ENCODE measurements at regions not wholly inside any gene's neighbourhood (a gene's known extent, or its start where the extent isn't known, plus 50 kb on each side); places are given as distances from the start of the nearest gene placed in this dataset.
A peak's percentile ranks its signal among the peaks of the same experiment; 100 is the strongest.

GRCh38 chr12:88756153-88756552 lies 175.9 kb upstream of the KITLG start (continued):
- TF ChIP-seq CTCF (IDR thresholded peaks at IDR 0.05) (no peak), TFCP2L1 (CRISPR knock-in tag; IDR thresholded peaks at IDR 0.05) (no peak)

DNA sequence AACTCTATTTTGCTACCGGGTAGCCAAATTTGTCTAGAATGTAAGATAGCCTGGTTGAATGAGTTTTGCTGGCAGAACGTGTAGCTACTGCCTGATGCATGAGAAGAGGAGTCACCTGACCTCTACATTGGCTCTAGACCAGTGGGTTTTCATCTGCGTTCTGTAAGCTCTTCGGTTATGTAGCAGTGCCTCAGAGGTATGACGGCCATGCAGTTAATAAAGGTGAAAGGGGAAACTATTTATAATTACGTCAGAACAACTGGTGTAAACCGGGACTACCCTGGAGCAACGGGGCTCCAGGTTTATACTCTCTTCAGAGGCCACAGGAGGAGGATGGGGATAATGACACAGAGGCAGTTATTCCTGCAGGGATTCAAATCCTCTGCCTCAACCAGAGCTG lies 173.4 kb upstream of the KITLG start:
- CTCF ChIA-PET = no interaction called here
- POLR2A ChIA-PET = no interaction called here
- DNase-seq (ENCODE audit: low read depth in 1 of 2, low spot score in 1 of 2) = no peak
- no peak for FAIRE-seq
- no peak overlapping the region for H3K4me3 ChIP-seq
- peaks cover 23% of the 10 kb centered on the region for H3K4me1 ChIP-seq
- H3K27ac ChIP-seq = no peak overlapping the region
- no peak overlapping the region for H3K4me2 ChIP-seq
- no peaks in the 10 kb centered on the region for H3K9me3 ChIP-seq
- WGBS (ENCODE audit: missing lambda C conversion rate) = 86% methylated on average over 8 of the region's 8 CpGs
- ATAC-seq = no peak
- TF ChIP-seq CHD4 (IDR thresholded peaks at IDR 0.05; ENCODE audit: borderline replicate concordance) = no peak
- no peak for TF ChIP-seq SMC3 (IDR thresholded peaks at IDR 0.05)
- TF ChIP-seq RNF2 (IDR thresholded peaks at IDR 0.05; ENCODE audit: borderline replicate concordance, low read depth) = no peak
- no peak for TF ChIP-seq ZFP36 (IDR thresholded peaks at IDR 0.05; ENCODE audit: borderline replicate concordance, partially characterized antibody)
- no peak for TF ChIP-seq RAD21 (conservative IDR thresholded peaks at IDR 0.05 in 1 of 2, IDR thresholded peaks at IDR 0.05 in 1 of 2)
- no peak for TF ChIP-seq RFX5 (IDR thresholded peaks at IDR 0.05)
- no peak for TF ChIP-seq NPAS2 (CRISPR knock-in tag; IDR thresholded peaks at IDR 0.05; ENCODE audit: borderline replicate concordance)
- no peak for TF ChIP-seq RARB (CRISPR knock-in tag; IDR thresholded peaks at IDR 0.05)
- TF ChIP-seq NFE2L2 (conservative IDR thresholded peaks at IDR 0.05; ENCODE audit: low read length) = no peak
- no peak for TF ChIP-seq HEYL (CRISPR knock-in tag; IDR thresholded peaks at IDR 0.05)
- no peak for TF ChIP-seq POLR2AphosphoS2 (conservative IDR thresholded peaks at IDR 0.05; ENCODE audit: low read length)
- TF ChIP-seq E2F6 (IDR thresholded peaks at IDR 0.05; ENCODE audit: borderline replicate concordance, low read depth) = no peak
- TF ChIP-seq CBX8 (IDR thresholded peaks at IDR 0.05) = no peak

DNA sequence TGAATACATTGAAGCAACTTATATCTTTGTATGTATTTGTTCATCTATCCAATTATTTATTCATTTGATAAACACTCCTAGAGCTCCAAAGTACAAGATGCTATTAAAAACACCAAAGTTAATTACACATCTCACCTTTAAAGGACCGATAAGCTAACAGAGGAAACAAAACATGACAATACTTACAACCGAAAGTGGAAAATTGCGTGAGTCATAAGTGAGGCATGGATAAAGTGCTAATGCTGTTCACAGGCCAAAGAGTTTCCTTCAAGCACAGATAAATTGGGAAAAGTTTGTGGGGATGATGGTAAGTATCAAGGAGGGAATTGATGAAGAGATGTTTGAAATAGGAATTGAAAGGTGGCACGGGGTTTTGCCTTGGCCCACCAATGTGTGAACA lies 172.8 kb upstream of the KITLG start:
- FAIRE-seq (no peak), DNase-seq (ENCODE audit: low read depth in 1 of 2, low spot score in 1 of 2) (no peak), ATAC-seq (no peak)
- POLR2A ChIA-PET = no interaction called here
- H3K9me3 ChIP-seq = no peaks in the 10 kb centered on the region
- H3K27ac ChIP-seq = no peak overlapping the region
- TF ChIP-seq ATOH8 (CRISPR knock-in tag; IDR thresholded peaks at IDR 0.05; ENCODE audit: low read depth) = no peak
- TF ChIP-seq FOSL2 (IDR thresholded peaks at IDR 0.05) = no peak
- peak; percentile 24; the same call in 1 of the 2 replicates for TF ChIP-seq FOSL2 (CRISPR knock-in tag; IDR thresholded peaks at IDR 0.05)
- H3K4me1 ChIP-seq = peaks cover 27% of the 10 kb centered on the region
- WGBS (ENCODE audit: missing lambda C conversion rate) = 73% methylated on average over 4 of the region's 4 CpGs
- H3K4me2 ChIP-seq = no peak overlapping the region
- no peak overlapping the region for H3K4me3 ChIP-seq
- CTCF ChIA-PET = no interaction called here

- Histone ChIP-seq H3K4me3 (no peak overlapping the region), H3K4me2 (0 out of 3 replicates have a peak overlapping the region, but pooled peaks have one; percentile 17), H3K4me1 (peaks cover 34% of the 10 kb centered on the region), H3K27ac (no peak overlapping the region; a peak in 1 of 6 replicates), H3K9me3 (no peaks in the 10 kb centered on the region)
- ChIA-PET CTCF (interaction anchor here (1.3 kb wide), 1 partner anchor 10 kb away, joined by 4 read pairs; no protein-coding TSS in a partner anchor), POLR2A (no interaction called here)
- no peak for FAIRE-seq
- WGBS (ENCODE audit: missing lambda C conversion rate) = 63% methylated on average over 3 of the region's 3 CpGs
- no peak for DNase-seq (ENCODE audit: low read depth in 1 of 2, low spot score in 1 of 2)
- no peak for ATAC-seq
- no peak for TF ChIP-seq RFX5 (IDR thresholded peaks at IDR 0.05)
- TF ChIP-seq NFE2L2 (conservative IDR thresholded peaks at IDR 0.05; ENCODE audit: low read length) = no peak
- no peak for TF ChIP-seq CBX8 (IDR thresholded peaks at IDR 0.05)
- no peak for TF ChIP-seq FOXS1 (CRISPR knock-in tag; IDR thresholded peaks at IDR 0.05)
- TF ChIP-seq, protein P1, sequence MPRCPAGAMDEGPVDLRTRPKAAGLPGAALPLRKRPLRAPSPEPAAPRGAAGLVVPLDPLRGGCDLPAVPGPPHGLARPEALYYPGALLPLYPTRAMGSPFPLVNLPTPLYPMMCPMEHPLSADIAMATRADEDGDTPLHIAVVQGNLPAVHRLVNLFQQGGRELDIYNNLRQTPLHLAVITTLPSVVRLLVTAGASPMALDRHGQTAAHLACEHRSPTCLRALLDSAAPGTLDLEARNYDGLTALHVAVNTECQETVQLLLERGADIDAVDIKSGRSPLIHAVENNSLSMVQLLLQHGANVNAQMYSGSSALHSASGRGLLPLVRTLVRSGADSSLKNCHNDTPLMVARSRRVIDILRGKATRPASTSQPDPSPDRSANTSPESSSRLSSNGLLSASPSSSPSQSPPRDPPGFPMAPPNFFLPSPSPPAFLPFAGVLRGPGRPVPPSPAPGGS (IDR thresholded peaks at IDR 0.05) = no peak
- TF ChIP-seq MAZ (IDR thresholded peaks at IDR 0.05; ENCODE audit: borderline replicate concordance, low read depth, low read length) = no peak
- no peak for TF ChIP-seq ELK1 (IDR thresholded peaks at IDR 0.05; ENCODE audit: low read depth, low read length)
- no peak for TF ChIP-seq FOSB (CRISPR knock-in tag; IDR thresholded peaks at IDR 0.05)
Observed at GRCh38 chr12:88752183-88752582, 171.9 kb upstream of the KITLG start.
